Liver (tissue), 8 donors: ENCODE measurements at regions not wholly inside any gene's neighbourhood (a gene's known extent, or its start where the extent isn't known, plus 50 kb on each side); places are given as distances from the start of the nearest gene placed in this dataset.

Source experiments
- DNase-seq: peaks from one replicate; pipeline ENCODE4 v3.0.0-alpha.2; 2017; ENCODE audit warnings: low spot score
- H3K27ac ChIP-seq, 2 donors: one replicate each; pipeline ENCODE4 v1.7.0; 2013; ENCODE audit warnings: inconsistent platforms in 2 of 2, low read length in 2 of 2, control low read depth in 1 of 2, low read depth in 1 of 2, mild to moderate bottlenecking in 1 of 2
- H3K27me3 ChIP-seq, 4 donors: one replicate each; pipeline versions ENCODE4 v1.6.1 to v1.7.0; 2013; ENCODE audit warnings: low read length in 3 of 4, inconsistent platforms in 1 of 4, mild to moderate bottlenecking in 1 of 4, moderate library complexity in 1 of 4; ENCODE audit not compliant: control insufficient read depth in 4 of 4, insufficient read depth in 4 of 4
- H3K36me3 ChIP-seq, 4 donors: one replicate each; pipeline versions ENCODE4 v1.6.1 to v1.7.0; 2013; ENCODE audit warnings: low read length in 3 of 4, mild to moderate bottlenecking in 3 of 4, low read depth in 1 of 4, moderate library complexity in 1 of 4; ENCODE audit not compliant: control insufficient read depth in 4 of 4, insufficient read depth in 3 of 4
- H3K4me1 ChIP-seq, 4 donors: one replicate each; pipeline versions ENCODE4 v1.6.1 to v1.7.0; 2013; ENCODE audit warnings: low read length in 3 of 4, mild to moderate bottlenecking in 3 of 4, moderate library complexity in 1 of 4; ENCODE audit not compliant: control insufficient read depth in 4 of 4, insufficient read depth in 4 of 4
- H3K4me3 ChIP-seq, 3 donors: one replicate each; pipeline versions ENCODE4 v1.6.1 to v1.7.0; 2013; ENCODE audit warnings: low read length in 3 of 3, control low read depth in 1 of 3, low read depth in 1 of 3, mild to moderate bottlenecking in 1 of 3
- H3K9ac ChIP-seq, 2 donors: one replicate each; pipeline ENCODE4 v1.7.0; 2013; ENCODE audit warnings: low read length in 2 of 2, mild to moderate bottlenecking in 2 of 2, moderate library complexity in 2 of 2, control low read depth in 1 of 2, low read depth in 1 of 2
- H3K9me3 ChIP-seq, 4 donors: one replicate each; pipeline versions ENCODE4 v1.6.1 to v1.7.0; 2013; ENCODE audit warnings: low read length in 3 of 4; ENCODE audit not compliant: control insufficient read depth in 4 of 4
- ATF3 ChIP-seq: IDR thresholded peaks from 2 replicates; pipeline ENCODE4 v1.6.1; 2016; ENCODE audit warnings: antibody characterized with exemption
- CTCF ChIP-seq: fragments of 150-350 bp; IDR thresholded peaks from 2 replicates; pipeline ENCODE4 v1.5.1; 2017; ENCODE audit warnings: improper control_type of control experiment, low read depth, low read length; ENCODE audit not compliant: missing input control
- EGR1 ChIP-seq, 2 donors: IDR thresholded peaks; 2 replicates each; pipeline ENCODE4 v1.6.1; 2016 to 2018; ENCODE audit warnings: antibody characterized with exemption in 2 of 2, low read depth in 2 of 2
- FOXA1 ChIP-seq: IDR thresholded peaks from 2 replicates; pipeline ENCODE4 v1.6.1; 2016; ENCODE audit warnings: antibody characterized with exemption
- FOXA2 ChIP-seq: IDR thresholded peaks from 2 replicates; pipeline ENCODE4 v1.6.1; 2016; ENCODE audit warnings: antibody characterized with exemption
- GABPA ChIP-seq, 2 donors: IDR thresholded peaks in 1 of 2; conservative IDR thresholded peaks in 1 of 2; 2 replicates each; pipeline ENCODE4 v1.6.1; 2016; ENCODE audit warnings: antibody characterized with exemption in 2 of 2, mild to moderate bottlenecking in 1 of 2, moderate library complexity in 1 of 2
- HNF4A ChIP-seq, 2 donors: conservative IDR thresholded peaks; 2 replicates each; pipeline ENCODE4 v1.6.1; 2016; ENCODE audit warnings: antibody characterized with exemption in 2 of 2, mild to moderate bottlenecking in 2 of 2
- HNF4G ChIP-seq: IDR thresholded peaks from 2 replicates; pipeline ENCODE4 v1.6.1; 2016; ENCODE audit warnings: antibody characterized with exemption
- JUND ChIP-seq, 2 donors: IDR thresholded peaks; 2 replicates each; pipeline ENCODE4 v1.6.1; 2016; ENCODE audit warnings: antibody characterized with exemption in 2 of 2
- MAX ChIP-seq: IDR thresholded peaks from 2 replicates; pipeline ENCODE4 v1.6.1; 2016; ENCODE audit warnings: antibody characterized with exemption
- NR2F2 ChIP-seq: IDR thresholded peaks from 2 replicates; pipeline ENCODE4 v1.6.1; 2016; ENCODE audit warnings: antibody characterized with exemption
- RAD21 ChIP-seq, 2 donors: IDR thresholded peaks; 2 replicates each; pipeline ENCODE4 v1.6.1; 2016; ENCODE audit warnings: antibody characterized with exemption in 2 of 2, mild to moderate bottlenecking in 2 of 2
- REST ChIP-seq: IDR thresholded peaks from 2 replicates; pipeline ENCODE4 v1.6.1; 2016; ENCODE audit warnings: antibody characterized with exemption, mild to moderate bottlenecking
- RXRA ChIP-seq, 2 donors: IDR thresholded peaks; 2 replicates each; pipeline ENCODE4 v1.6.1; 2017 to 2018; ENCODE audit warnings: antibody characterized with exemption in 2 of 2, mild to moderate bottlenecking in 1 of 2
- SP1 ChIP-seq: IDR thresholded peaks from 2 replicates; pipeline ENCODE4 v1.6.1; 2018; ENCODE audit warnings: antibody characterized with exemption, mild to moderate bottlenecking
- TAF1 ChIP-seq: conservative IDR thresholded peaks from 2 replicates; pipeline ENCODE4 v1.6.1; 2016; ENCODE audit warnings: antibody characterized with exemption, mild to moderate bottlenecking
- YY1 ChIP-seq: IDR thresholded peaks from 2 replicates; pipeline ENCODE4 v1.6.1; 2016; ENCODE audit warnings: antibody characterized with exemption, mild to moderate bottlenecking
- ZBTB33 ChIP-seq: IDR thresholded peaks from 2 replicates; pipeline ENCODE4 v1.6.1; 2016; ENCODE audit warnings: antibody characterized with exemption
- WGBS: extraction: QIAGEN DNeasy Blood & Tissue Kit; methylation state at CpG from one replicate; pipeline ENCODE4 v1.1.7; 2013; 5-methylcytosine and 5-hydroxymethylcytosine counted together
- donor health status: healthy.
- donor health status: healthy.
- donor health status: healthy.
- donor health status: healthy.
- donor health status: healthy.

GRCh38 chr22:35480627-35481550 lies 59.7 kb upstream of the RASD2 start:
- Histone ChIP-seq H3K27ac (peak overlapping the region; percentile 9 to 50), H3K9ac (no peak overlapping the region)
- DNase-seq: no peak

GRCh38 chr22:35482311-35482710 lies 58.3 kb upstream of the RASD2 start:
- WGBS: 90% methylated on average over 5 of the region's 5 CpGs
- H3K9ac ChIP-seq: no peak overlapping the region
- peaks cover 0 to 2% (median 0%) of the 10 kb centered on the region in 4 donors for H3K27me3 ChIP-seq
- H3K9me3 ChIP-seq: peaks cover 0 to 4% (median 0%) of the 10 kb centered on the region in 4 donors
- H3K27ac ChIP-seq: no peak overlapping the region
- TF ChIP-seq HNF4A (conservative IDR thresholded peaks at IDR 0.05) (no peak), FOXA2 (no peak), CTCF (no peak), JUND (IDR thresholded peaks at IDR 0.05) (no peak), HNF4G (no peak), EGR1 (IDR thresholded peaks at IDR 0.05; ENCODE audit: low read depth in 2 of 2) (no peak), RAD21 (IDR thresholded peaks at IDR 0.05) (no peak), YY1 (no peak), REST (no peak), GABPA (IDR thresholded peaks at IDR 0.05 in 1 of 2, conservative IDR thresholded peaks at IDR 0.05 in 1 of 2) (no peak), FOXA1 (no peak), TAF1 (no peak), MAX (no peak), ZBTB33 (no peak), ATF3 (no peak), SP1 (no peak), RXRA (IDR thresholded peaks at IDR 0.05) (no peak), NR2F2 (no peak)
- DNase-seq: no peak
- peaks cover 0 to 3% (median 1%) of the 10 kb centered on the region in 4 donors for H3K4me1 ChIP-seq
- H3K4me3 ChIP-seq: no peak overlapping the region
- H3K36me3 ChIP-seq: no peaks in the 10 kb centered on the region

More at GRCh38 chr22:35480627-35481550, 59.7 kb upstream of the RASD2 start:
- Histone ChIP-seq H3K36me3 (no peaks in the 10 kb centered on the region), H3K27me3 (no peaks in the 10 kb centered on the region), H3K4me3 (no peak overlapping the region), H3K9me3 (peaks cover 0 to 4% (median 0%) of the 10 kb centered on the region in 4 donors), H3K4me1 (peaks cover 0 to 3% (median 1%) of the 10 kb centered on the region in 4 donors)
- 65% methylated on average over 22 of the region's 22 CpGs for WGBS
- peak; percentile 5 for TF ChIP-seq NR2F2
- TF ChIP-seq SP1: no peak
- TF ChIP-seq ZBTB33: no peak
- no peak for TF ChIP-seq HNF4A (conservative IDR thresholded peaks at IDR 0.05)
